ENCODE measurements at regions not wholly inside any gene's neighbourhood (a gene's known extent, or its start where the extent isn't known, plus 50 kb on each side); places are given as distances from the start of the nearest gene placed in this dataset.
A peak's percentile ranks its signal among the peaks of the same experiment; 100 is the strongest.

DNA sequence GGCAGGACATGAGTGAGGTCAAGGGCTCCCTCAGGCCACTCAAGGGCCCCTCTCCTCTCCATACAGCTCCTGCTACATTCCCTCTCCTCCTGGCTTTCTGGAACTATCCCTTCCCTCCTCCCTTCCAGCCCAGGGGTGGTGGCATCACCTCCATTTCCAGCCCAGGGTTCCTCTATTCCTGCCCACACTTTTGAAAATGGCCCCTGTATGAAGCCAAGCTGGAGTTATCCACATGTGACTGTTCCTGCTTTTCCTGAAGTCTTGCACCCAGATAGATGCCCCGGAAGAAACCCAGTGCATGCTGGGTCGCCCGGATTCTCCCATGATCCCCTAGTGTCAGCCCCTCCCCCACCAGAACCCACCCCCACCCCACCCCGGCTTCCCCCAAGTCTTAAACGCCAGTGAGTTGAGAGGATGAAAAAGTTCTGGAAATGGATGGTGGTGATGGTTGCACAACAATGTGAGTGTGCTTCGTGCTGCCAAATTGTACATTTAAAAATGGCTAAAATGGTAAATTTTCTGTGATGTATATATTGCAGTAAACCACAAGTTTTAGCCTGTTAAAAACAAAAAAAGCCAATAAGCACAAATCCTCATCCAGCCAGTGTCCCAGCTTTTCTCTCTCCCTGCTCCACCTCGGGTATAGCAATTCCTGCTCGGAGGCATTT is 136.9 kb downstream of the SCARB1 start:
- Histone ChIP-seq H3K27me3 (replicated peaks) (no peaks in the 10 kb centered on the region), H3K27ac (no peak overlapping the region), H3K4me1 (replicated peaks) (peaks cover 33% of the 10 kb centered on the region), H3K9me3 (replicated peaks) (no peaks in the 10 kb centered on the region), H3K4me3 (no peak overlapping the region), H3K36me3 (peaks cover 19% of the 10 kb centered on the region)
- no peak for DNase-seq (ENCODE audit: low read depth in 1 of 2, low spot score in 2 of 2)

DNA sequence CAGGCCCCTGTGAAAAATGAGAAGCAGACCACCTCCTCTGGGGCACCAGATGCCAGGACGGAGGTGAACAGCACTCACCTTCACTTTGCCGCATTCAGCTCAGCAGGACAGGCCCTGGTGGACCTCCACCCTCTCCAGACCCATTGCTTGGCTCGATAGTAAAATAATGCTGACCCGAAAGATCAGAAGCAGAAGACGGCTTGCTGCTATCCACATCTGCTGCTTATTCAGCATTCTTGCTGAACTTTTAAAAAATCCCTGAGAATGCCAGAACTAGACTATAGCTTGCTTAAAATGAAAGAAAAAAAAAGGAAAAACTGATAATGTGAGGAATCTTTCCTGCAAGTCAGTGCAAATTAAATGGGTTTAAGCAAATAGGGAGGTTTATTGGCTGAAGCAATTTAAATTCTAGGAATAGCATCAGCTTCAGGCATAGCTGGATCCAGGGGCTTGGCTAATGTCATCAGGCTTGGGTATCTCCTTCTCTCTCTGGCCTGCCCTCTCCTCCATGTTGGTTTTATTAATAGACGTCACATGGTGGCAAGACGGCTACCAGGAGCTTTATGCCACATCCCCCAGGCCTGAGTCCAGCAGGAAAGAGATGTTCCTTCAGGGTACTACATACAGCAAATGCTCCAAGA is 137.9 kb downstream of the SCARB1 start:
- DNase-seq (ENCODE audit: low read depth in 1 of 2, low spot score in 2 of 2), result no peak
- no peak overlapping the region for H3K4me3 ChIP-seq
- H3K4me1 ChIP-seq (replicated peaks), result peaks cover 33% of the 10 kb centered on the region
- H3K9me3 ChIP-seq (replicated peaks), result no peaks in the 10 kb centered on the region
- H3K27ac ChIP-seq, result no peak overlapping the region
- no peaks in the 10 kb centered on the region for H3K27me3 ChIP-seq (replicated peaks)
- peaks cover 11% of the 10 kb centered on the region for H3K36me3 ChIP-seq

DNA sequence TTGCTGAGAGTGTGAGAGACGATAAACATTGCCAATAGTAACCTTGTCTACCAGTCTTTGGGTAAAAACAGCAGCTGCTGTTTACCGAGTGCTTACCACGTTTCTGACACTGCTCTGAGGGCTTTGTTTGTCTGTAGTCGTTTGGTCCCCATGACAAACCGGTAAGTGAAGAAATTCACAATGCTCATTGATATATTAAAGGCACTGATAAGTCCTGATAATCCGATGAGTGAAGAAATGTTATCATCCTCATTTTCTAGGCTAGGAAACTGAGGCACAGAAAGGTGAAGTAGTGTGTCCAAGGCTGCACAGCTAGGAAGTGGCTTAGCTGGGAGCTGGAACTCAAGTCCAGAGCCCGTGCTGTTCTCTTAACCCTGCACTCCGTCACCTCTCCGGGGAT is 138.6 kb downstream of the SCARB1 start:
- H3K27ac ChIP-seq, result no peak overlapping the region
- no peak overlapping the region for H3K4me3 ChIP-seq
- no peak for DNase-seq (ENCODE audit: low read depth in 1 of 2, low spot score in 2 of 2)
- H3K27me3 ChIP-seq (replicated peaks), result no peaks in the 10 kb centered on the region
- peaks cover 33% of the 10 kb centered on the region for H3K4me1 ChIP-seq (replicated peaks)
- H3K36me3 ChIP-seq, result peaks cover 5% of the 10 kb centered on the region
- no peaks in the 10 kb centered on the region for H3K9me3 ChIP-seq (replicated peaks)

DNA sequence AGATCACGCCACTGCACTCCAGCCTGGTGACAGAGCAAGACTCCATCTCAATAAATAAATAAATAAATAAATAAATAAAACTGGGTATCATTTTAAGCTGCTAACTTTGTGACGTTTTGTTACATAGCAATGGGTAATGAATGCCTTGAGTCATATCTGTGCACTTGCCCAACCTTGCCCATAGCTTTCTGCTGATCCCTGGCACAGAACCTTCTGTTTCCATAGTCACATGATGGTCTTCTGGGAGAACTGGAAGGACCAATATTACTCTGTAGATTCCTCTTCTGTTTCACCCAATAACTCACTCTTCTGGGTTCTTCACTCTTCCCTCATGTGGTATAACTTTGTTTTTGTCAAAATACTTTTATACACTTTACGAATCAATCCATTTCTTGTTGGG is 140.8 kb downstream of the SCARB1 start:
- Histone ChIP-seq H3K4me3 (no peak overlapping the region), H3K4me1 (replicated peaks) (peaks cover 37% of the 10 kb centered on the region), H3K27me3 (replicated peaks) (no peaks in the 10 kb centered on the region), H3K27ac (no peak overlapping the region), H3K36me3 (no peaks in the 10 kb centered on the region), H3K9me3 (replicated peaks) (no peaks in the 10 kb centered on the region)
- no peak for DNase-seq (ENCODE audit: low read depth in 1 of 2, low spot score in 2 of 2)

DNA sequence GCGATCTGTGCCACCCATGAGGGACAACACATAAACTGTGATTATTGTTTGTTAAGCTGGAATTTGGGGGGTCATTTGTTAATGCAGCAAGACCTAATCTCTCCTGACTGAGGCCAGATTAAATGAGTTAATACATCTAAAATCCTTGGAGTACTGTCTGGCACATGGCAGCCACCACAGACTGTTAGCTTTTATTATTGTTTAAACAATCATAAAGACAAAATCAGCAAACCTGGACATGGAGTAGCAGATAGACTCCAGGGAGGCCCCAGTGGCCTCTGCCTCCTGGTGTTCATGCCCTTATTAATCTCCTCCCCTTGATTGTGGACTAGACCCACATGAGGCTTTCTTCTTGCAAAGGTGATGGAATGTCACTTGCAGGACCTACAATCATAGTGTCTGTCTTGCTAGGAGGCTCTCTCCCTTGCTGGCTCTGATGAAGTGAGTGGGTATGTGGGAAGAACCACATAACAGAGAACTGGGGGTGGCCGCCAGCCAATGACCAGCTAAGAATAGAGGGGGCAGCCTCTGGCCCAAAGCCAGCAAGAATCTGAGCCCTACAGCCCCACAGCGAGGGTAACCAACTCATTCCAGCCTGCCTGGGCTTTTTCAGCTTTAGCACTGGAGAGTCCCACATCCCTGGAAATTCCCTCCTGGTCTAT is 142.0 kb downstream of the SCARB1 start:
- Histone ChIP-seq H3K4me1 (replicated peaks) (peaks cover 28% of the 10 kb centered on the region), H3K4me3 (no peak overlapping the region), H3K9me3 (replicated peaks) (no peaks in the 10 kb centered on the region), H3K36me3 (no peaks in the 10 kb centered on the region), H3K27ac (peak overlapping the region; percentile 86), H3K27me3 (replicated peaks) (no peaks in the 10 kb centered on the region)
- DNase-seq (ENCODE audit: low read depth in 1 of 2, low spot score in 2 of 2), result no peak

DNA sequence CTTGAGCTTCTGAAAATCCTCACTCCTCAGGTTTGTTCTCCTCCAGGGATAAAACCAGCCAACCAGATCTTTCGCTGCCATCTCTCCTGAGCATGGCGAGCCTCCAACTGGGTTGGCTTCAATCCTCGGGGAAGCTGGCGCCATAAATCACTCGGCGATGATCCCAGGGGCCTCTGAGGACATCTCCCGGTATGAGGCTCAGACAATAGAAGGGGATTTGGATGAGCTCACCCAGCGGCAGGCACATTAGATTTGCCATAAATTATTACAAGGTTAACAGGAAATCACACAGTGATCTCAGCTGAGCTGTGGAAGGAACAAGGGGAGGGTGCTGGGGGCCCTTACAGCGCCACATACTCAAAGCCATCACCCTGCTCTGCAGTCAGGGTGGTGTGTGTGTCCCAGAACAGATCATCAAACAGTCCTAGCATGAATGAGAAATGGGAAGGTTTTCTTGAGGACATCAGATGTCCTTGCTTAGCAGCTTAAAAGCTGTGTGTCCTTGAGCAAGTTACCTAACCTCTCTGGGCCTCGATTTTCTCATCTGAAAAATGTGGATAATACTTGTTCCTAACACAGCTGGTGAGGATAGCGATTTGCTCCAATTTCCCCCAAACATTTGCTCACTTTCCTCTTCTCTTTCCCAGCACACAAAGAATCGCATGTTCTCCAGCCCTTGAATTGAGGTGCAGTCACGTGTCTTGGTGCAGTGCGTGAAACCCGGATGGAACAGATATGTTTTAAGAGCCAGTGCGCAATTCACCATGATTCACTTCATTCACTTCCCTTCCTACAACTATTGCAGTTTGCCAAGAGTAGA is 142.8 kb downstream of the SCARB1 start:
- H3K4me1 ChIP-seq (replicated peaks), result peaks cover 28% of the 10 kb centered on the region
- DNase-seq (ENCODE audit: low read depth in 1 of 2, low spot score in 2 of 2), result peak; percentile 88 to 90
- H3K27ac ChIP-seq, result peak overlapping the region; percentile 86
- no peaks in the 10 kb centered on the region for H3K9me3 ChIP-seq (replicated peaks)
- H3K4me3 ChIP-seq, result no peak overlapping the region
- no peaks in the 10 kb centered on the region for H3K27me3 ChIP-seq (replicated peaks)
- H3K36me3 ChIP-seq, result no peaks in the 10 kb centered on the region

DNA sequence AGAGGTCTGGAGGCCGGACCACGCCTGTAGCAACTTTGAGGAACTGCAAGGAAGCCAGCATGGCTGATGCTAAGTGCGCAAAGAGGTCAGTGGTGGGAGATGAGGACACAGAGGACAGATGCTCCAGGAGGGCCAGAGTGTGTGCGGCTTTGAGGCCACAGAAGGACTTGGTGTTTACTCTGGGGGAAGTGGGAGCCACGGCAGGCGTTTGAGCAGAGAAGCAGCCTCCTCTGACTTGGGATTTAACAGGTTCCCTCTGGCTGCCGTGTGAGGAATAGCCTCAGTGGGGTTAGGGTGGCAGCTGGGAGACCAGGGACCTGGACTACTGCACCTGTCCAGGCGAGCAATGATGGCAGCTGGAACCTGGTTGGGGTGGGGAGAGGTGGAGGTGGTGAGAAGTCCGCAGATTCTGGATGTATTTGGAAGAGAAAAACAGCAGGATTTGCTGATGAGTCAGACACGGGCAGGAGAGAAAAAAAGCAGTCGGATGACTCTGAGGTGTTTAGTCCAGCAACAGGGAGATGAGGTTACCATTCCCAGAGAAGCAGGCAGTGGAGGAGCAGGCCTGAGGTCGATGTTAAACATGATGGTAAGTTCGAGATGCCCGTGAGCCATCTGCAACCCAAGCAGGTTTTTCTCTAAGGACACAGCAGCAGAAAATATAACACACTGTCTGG is 143.5 kb downstream of the SCARB1 start:
- no peaks in the 10 kb centered on the region for H3K36me3 ChIP-seq
- no peak overlapping the region for H3K4me3 ChIP-seq
- peak in 1 of 2 experiments; percentile 79 for DNase-seq (ENCODE audit: low read depth in 1 of 2, low spot score in 2 of 2)
- H3K27me3 ChIP-seq (replicated peaks), result no peaks in the 10 kb centered on the region
- no peaks in the 10 kb centered on the region for H3K9me3 ChIP-seq (replicated peaks)
- H3K27ac ChIP-seq, result peak overlapping the region; percentile 86
- H3K4me1 ChIP-seq (replicated peaks), result peaks cover 35% of the 10 kb centered on the region

DNA sequence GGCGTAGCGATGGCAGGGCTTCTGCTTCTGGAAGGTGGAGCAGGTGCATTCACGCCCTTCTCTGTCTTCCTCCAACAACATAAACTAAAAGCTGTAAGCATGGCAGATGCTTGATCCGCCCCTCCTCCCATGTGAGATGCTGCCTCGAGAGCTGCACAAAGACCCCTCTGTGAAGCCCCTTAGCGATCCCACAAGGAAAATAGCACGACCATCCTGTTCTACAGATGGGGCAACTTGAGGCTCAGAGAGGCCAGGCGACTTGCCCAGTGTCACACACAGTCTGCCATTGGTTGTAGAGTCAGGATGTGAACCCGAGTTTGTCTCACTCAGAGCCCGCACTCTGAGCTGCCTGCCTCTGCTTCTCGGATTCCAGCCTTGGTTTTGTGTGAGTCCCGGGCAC is 144.4 kb downstream of the SCARB1 start:
- Histone ChIP-seq H3K9me3 (replicated peaks) (no peaks in the 10 kb centered on the region), H3K27ac (no peak overlapping the region), H3K27me3 (replicated peaks) (no peaks in the 10 kb centered on the region), H3K4me3 (no peak overlapping the region), H3K4me1 (replicated peaks) (peaks cover 42% of the 10 kb centered on the region), H3K36me3 (no peaks in the 10 kb centered on the region)
- no peak for DNase-seq (ENCODE audit: low read depth in 1 of 2, low spot score in 2 of 2)

DNA sequence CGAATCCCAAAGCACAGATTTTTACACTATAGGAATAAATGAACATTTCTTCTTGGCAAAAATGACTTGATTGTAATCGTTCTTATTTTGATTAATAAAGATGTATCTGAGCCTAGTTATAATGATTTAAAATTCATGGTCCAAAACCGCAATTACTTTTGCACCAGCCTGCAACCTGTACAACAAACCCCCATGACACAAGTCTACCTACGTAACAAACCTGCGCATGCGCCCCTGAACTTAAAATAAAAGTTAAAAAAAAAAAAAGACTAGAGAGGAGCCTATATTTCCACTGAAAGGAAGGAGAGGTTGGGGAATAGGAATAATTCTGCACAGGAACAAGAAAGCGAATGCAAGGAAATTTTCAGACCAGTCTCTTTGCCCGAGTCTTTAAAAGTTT is 145.2 kb downstream of the SCARB1 start:
- H3K27ac ChIP-seq, result no peak overlapping the region

DNA sequence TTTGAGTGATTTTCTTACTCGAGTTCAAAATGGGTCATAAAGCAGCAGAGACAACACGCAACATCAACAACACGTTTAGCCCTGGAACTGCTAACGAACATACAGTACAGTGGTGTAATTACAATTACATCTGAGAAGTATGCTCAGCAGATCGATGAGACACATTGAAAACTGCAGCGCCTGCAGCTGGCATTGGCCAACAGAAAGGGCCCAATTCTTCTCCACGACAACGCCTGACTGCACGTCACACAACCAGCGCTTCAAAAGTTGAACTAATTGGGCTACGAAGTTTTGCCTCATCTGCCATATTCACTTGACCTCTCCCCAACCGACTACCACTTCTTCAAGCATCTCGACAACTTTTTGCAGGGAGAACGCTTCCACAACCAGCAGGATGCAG is 145.6 kb downstream of the SCARB1 start:
- H3K36me3 ChIP-seq, result no peaks in the 10 kb centered on the region
- H3K4me1 ChIP-seq (replicated peaks), result peaks cover 54% of the 10 kb centered on the region
- no peaks in the 10 kb centered on the region for H3K9me3 ChIP-seq (replicated peaks)
- H3K4me3 ChIP-seq, result no peak overlapping the region
- no peak overlapping the region for H3K27ac ChIP-seq
- no peaks in the 10 kb centered on the region for H3K27me3 ChIP-seq (replicated peaks)
- no peak for DNase-seq (ENCODE audit: low read depth in 1 of 2, low spot score in 2 of 2)

More for the DNA sequence above, 145.2 kb downstream of the SCARB1 start:
- Histone ChIP-seq H3K4me1 (replicated peaks) (peaks cover 49% of the 10 kb centered on the region), H3K27me3 (replicated peaks) (no peaks in the 10 kb centered on the region), H3K9me3 (replicated peaks) (no peaks in the 10 kb centered on the region), H3K4me3 (no peak overlapping the region), H3K36me3 (no peaks in the 10 kb centered on the region)
- DNase-seq (ENCODE audit: low read depth in 1 of 2, low spot score in 2 of 2), result no peak

DNA sequence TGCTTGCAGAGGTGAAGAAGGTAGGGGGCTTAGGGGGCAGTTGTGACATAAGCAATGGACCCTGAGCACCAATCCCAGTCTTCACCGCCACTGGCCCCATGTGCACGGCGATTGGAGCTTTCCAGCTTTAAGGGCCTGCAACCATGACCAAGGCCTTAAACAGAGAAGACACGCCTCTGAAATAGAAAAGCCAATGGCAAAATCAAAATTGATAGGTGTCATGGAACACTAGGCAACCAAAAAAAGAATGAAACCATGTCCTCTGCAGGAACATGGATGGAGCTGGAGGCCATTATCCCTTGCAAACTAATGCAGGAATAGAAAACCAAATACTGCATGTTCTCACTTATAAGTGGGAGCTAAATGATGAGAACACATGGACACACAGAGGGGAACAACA is 146.3 kb downstream of the SCARB1 start:
- Histone ChIP-seq H3K27me3 (replicated peaks) (no peaks in the 10 kb centered on the region), H3K9me3 (replicated peaks) (no peaks in the 10 kb centered on the region), H3K4me1 (replicated peaks) (peaks cover 57% of the 10 kb centered on the region), H3K27ac (no peak overlapping the region), H3K4me3 (no peak overlapping the region), H3K36me3 (no peaks in the 10 kb centered on the region)
- DNase-seq (ENCODE audit: low read depth in 1 of 2, low spot score in 2 of 2), result no peak

DNA sequence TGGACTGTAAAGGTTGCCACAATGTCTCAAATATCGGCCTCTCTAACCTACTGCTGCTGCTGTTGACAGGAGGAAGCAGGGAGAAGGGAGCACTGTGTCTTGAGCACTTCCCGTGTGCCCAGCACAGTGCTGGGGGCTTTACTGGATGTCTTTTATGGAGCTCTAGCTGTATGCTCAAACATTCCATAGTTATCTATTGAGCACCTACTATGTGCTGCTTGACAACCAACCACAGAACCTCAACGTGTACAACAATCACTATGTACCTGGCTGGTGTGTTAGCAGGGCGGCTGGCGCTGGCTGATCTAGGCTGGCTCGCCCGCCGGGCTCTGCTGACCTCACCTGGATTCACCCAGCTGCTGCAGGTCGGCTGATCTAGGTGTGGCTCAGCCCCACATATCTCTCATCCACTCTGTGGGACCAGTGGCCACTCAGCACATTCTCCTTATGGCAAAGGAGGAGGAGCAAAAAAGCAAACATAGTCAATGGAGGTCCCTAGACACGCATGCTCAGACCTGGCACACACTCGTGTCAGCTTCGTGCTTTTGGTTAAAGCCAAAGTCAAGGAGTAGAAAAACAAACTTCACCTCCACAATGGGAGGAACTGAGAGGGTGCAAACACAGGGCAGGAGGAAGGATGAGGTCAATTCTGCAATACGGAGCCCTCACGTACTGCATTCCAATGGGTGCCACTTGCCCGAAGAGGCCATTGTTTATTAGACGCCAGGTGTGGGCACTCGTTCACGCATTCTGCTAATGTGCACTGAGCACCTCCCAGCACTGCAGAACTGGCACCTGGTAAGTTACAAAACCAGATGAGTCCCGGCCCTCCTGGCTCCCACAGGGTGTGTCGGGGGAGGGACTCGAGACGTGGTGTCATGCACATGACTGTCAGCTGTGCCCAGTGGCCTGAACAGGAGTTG is 147.2 kb downstream of the SCARB1 start:
- Histone ChIP-seq H3K27me3 (replicated peaks) (no peaks in the 10 kb centered on the region), H3K36me3 (no peaks in the 10 kb centered on the region), H3K4me3 (no peak overlapping the region), H3K4me1 (replicated peaks) (peaks cover 51% of the 10 kb centered on the region), H3K27ac (no peak overlapping the region), H3K9me3 (replicated peaks) (no peaks in the 10 kb centered on the region)
- DNase-seq (ENCODE audit: low read depth in 1 of 2, low spot score in 2 of 2), result no peak
